K562 (cell line): ENCODE measurements at regions not wholly inside any gene's neighbourhood (a gene's known extent, or its start where the extent isn't known, plus 50 kb on each side); places are given as distances from the start of the nearest gene placed in this dataset.

Source experiments
- ATAC-seq: fragments of 200-7000 bp; cut with Tn5 transposase; 3 replicates; pipeline ENCODE4 v1.9.1; 2020; ENCODE audit warnings: moderate library complexity
- BruUV-seq: library from RNA; stranded (reverse); fragments of 400-500 nt; replicated peaks from 2 replicates; lab custom pipeline; 2021; lab: Mats Ljungman, UMichigan
- CTCF ChIA-PET: fragments of 300-600 bp; formaldehyde crosslinking; extraction: SDS; loops from one replicate; lab custom pipeline; 2021; ENCODE audit warnings: low intra/inter-chr PET ratio; lab: Yijun Ruan, JAX
- POLR2A ChIA-PET: fragments of 300-600, 350-650 bp; sonication (Branson Sonifier 250); formaldehyde crosslinking; extraction: SDS; loops from one replicate; lab custom pipeline; 2021; ENCODE audit warnings: antibody characterized with exemption, inconsistent platforms; lab: Yijun Ruan, JAX
- DNase-seq, 4 experiments: peaks; one replicate each; pipeline versions ENCODE4 v3.0.0 to v3.0.0-alpha.2; 2011 to 2018; ENCODE audit warnings: low spot score in 3 of 4, mixed read lengths in 3 of 4; ENCODE audit errors: extremely low read depth in 1 of 4
- FAIRE-seq: peaks from 2 replicates; lab custom pipeline; 2011; peaks lifted over from hg19 to GRCh38; lab: Jason Lieb, UNC
- H2AFZ ChIP-seq: 2 replicates; pipeline ENCODE4 v1.6.0; 2011; ENCODE audit warnings: low read depth, low read length, control low read depth, inconsistent platforms
- H3K27ac ChIP-seq: fragments of 200-600 bp; 3 replicates; pipeline ENCODE4 v1.8.0; 2011; ENCODE audit warnings: low read depth, mild to moderate bottlenecking, control low read depth, inconsistent platforms, low read length, moderate library complexity, mixed read lengths; ENCODE audit errors: extremely low read depth
- H3K27me3 ChIP-seq, 2 experiments: fragments of 300-600 bp in 1 of 2; 2 replicates in 1 of 2; 3 replicates in 1 of 2; pipeline versions ENCODE4 v1.6.0 to v1.8.0; 2011; ENCODE audit warnings: inconsistent platforms in 2 of 2, low read length in 2 of 2, mild to moderate bottlenecking in 1 of 2, mixed read lengths in 1 of 2, moderate library complexity in 1 of 2; ENCODE audit not compliant: control insufficient read depth in 2 of 2, insufficient read depth in 2 of 2
- H3K36me3 ChIP-seq: fragments of 300-600 bp; 3 replicates; pipeline ENCODE4 v1.8.0; 2011; ENCODE audit warnings: mild to moderate bottlenecking, low read length, inconsistent platforms; ENCODE audit not compliant: control insufficient read depth, insufficient read depth
- H3K4me1 ChIP-seq, 2 experiments: fragments of 200-600 bp in 1 of 2; replicated peaks in 1 of 2; 2 replicates in 1 of 2; 3 replicates in 1 of 2; pipeline versions ENCODE4 v1.5.1 to v1.8.0; 2011; ENCODE audit warnings: inconsistent platforms in 2 of 2, low read length in 2 of 2, mild to moderate bottlenecking in 1 of 2, mixed read lengths in 1 of 2, moderate library complexity in 1 of 2; ENCODE audit not compliant: control insufficient read depth in 2 of 2, insufficient read depth in 2 of 2
- H3K4me2 ChIP-seq: 2 replicates; pipeline ENCODE4 v1.6.1; 2011; ENCODE audit warnings: low read length, control low read depth, inconsistent platforms, mixed read lengths; ENCODE audit not compliant: insufficient read depth
- H3K4me3 ChIP-seq: fragments of 200-600 bp; sonication (generic), shearing (Covaris generic); 2 replicates; pipeline ENCODE4 v1.5.1; 2016; ENCODE audit warnings: control low read depth, inconsistent platforms
- H3K79me2 ChIP-seq: fragments of 200-600 bp; 3 replicates; pipeline ENCODE4 v1.8.0; 2011; ENCODE audit warnings: low read length, inconsistent platforms; ENCODE audit not compliant: control insufficient read depth, insufficient read depth
- H3K9ac ChIP-seq, 2 experiments: 2 replicates each; pipeline versions ENCODE4 v1.6.0 to v1.6.1; 2011; ENCODE audit warnings: low read depth in 2 of 2, low read length in 2 of 2, control low read depth in 1 of 2, inconsistent platforms in 1 of 2, mild to moderate bottlenecking in 1 of 2, mixed read lengths in 1 of 2; ENCODE audit not compliant: insufficient read depth in 1 of 2
- H3K9me1 ChIP-seq: one replicate; pipeline ENCODE4 v1.6.0; 2011; ENCODE audit warnings: inconsistent platforms, mild to moderate bottlenecking, low read length, moderate library complexity; ENCODE audit not compliant: control insufficient read depth, insufficient read depth
- H3K9me3 ChIP-seq: replicated peaks from 2 replicates; pipeline ENCODE4 v1.5.1; 2011; ENCODE audit warnings: low read depth, low read length, inconsistent platforms; ENCODE audit not compliant: control insufficient read depth, insufficient read depth
- H4K20me1 ChIP-seq: replicated peaks from 2 replicates; pipeline ENCODE4 v1.6.1; 2011; ENCODE audit warnings: low read length, inconsistent platforms, mixed read lengths; ENCODE audit not compliant: control insufficient read depth, insufficient read depth
- BRD9 ChIP-seq: fragments of 450-650 bp; IDR thresholded peaks from 2 replicates; pipeline ENCODE4 v1.6.1; 2018; ENCODE audit warnings: low read depth; ENCODE audit not compliant: partially characterized antibody
- CCNT2 ChIP-seq: IDR thresholded peaks from 2 replicates; pipeline ENCODE4 v1.6.1; 2011; ENCODE audit warnings: borderline replicate concordance, low read depth, mild to moderate bottlenecking, moderate library complexity, mixed read lengths, low read length; ENCODE audit not compliant: insufficient read length; ENCODE audit errors: extremely low read depth
- CEBPZ ChIP-seq: fragments of 150-350 bp; IDR thresholded peaks from 2 replicates; pipeline ENCODE4 v1.6.1; 2014; ENCODE audit warnings: low read depth, mild to moderate bottlenecking, low read length, borderline replicate concordance
- E2F3 ChIP-seq: fragments of 250-450 bp; sonication (Bioruptor Pico); IDR thresholded peaks from 2 replicates; pipeline ENCODE4 v1.4.0; 2020; ENCODE audit warnings: mild to moderate bottlenecking
- MCM3 ChIP-seq: fragments of 450-650 bp; IDR thresholded peaks from 2 replicates; pipeline ENCODE4 v1.6.1; 2016
- NBN ChIP-seq: fragments of 450-650 bp; IDR thresholded peaks from 2 replicates; pipeline ENCODE4 v1.6.1; 2016; ENCODE audit warnings: low read depth, mild to moderate bottlenecking
- SRSF1 ChIP-seq: fragments of 200-400 bp; formaldehyde crosslinking; IDR thresholded peaks from 2 replicates; pipeline ENCODE4 v1.6.1; 2017; ENCODE audit warnings: mild to moderate bottlenecking, low read depth, low read length, moderate library complexity
- TAF9B ChIP-seq: fragments of 450-650 bp; IDR thresholded peaks from 2 replicates; pipeline ENCODE4 v1.6.1; 2018; ENCODE audit warnings: mild to moderate bottlenecking; ENCODE audit not compliant: partially characterized antibody
- ZNF395 ChIP-seq: fragments of 200-800 bp; sonication (Bioruptor generic); IDR thresholded peaks from 2 replicates; pipeline ENCODE4 v1.6.1; 2017; ENCODE audit warnings: missing genetic modification characterization, missing compliant biosample characterization
- ZNF41 ChIP-seq: fragments of 250-450 bp; sonication (Bioruptor Pico); conservative IDR thresholded peaks from 2 replicates; pipeline ENCODE4 v1.4.0; 2020; ENCODE audit warnings: mild to moderate bottlenecking
- ZNF507 ChIP-seq: conservative IDR thresholded peaks from 2 replicates; pipeline ENCODE4 v1.6.1; 2017; ENCODE audit warnings: missing genetic modification characterization, missing compliant biosample characterization
- WGBS: fragments of 100-300 bp; shearing (Covaris generic); methylation state at CpG from one replicate; pipeline ENCODE4 v1.1.6; 2016; ENCODE audit warnings: low coverage, mixed read lengths; ENCODE audit not compliant: insufficient coverage; ENCODE audit errors: missing lambda C conversion rate; 5-methylcytosine and 5-hydroxymethylcytosine counted together
- in situ Hi-C: fragments of 300-500 bp; cut with MboI; formaldehyde crosslinking; loops from 4 replicates; pipeline ENCODE4 v1.15.0; 2018; ENCODE audit warnings: inconsistent platforms, mixed read lengths
- intact Hi-C: fragments of 100-400 bp; cut with micrococcal nuclease; formaldehyde crosslinking; loops from 2 replicates; pipeline ENCODE4 v1.14.2; 2022

- H3K36me3 ChIP-seq, result no peaks in the 10 kb centered on the region
- no peak overlapping the region for H3K4me2 ChIP-seq
- H3K4me1 ChIP-seq, result peaks cover 0 to 7% of the 10 kb centered on the region in 2 experiments; a peak in 1 of 5 replicates
- BruUV-seq, result no TSS peak
- POLR2A ChIA-PET, result interaction anchor here (0.7 to 1.1 kb wide), 2 partner anchors 18 to 30 kb away, joined by 3 read pairs; no protein-coding TSS in a partner anchor
- CTCF ChIA-PET, result no interaction called here
- H3K79me2 ChIP-seq, result no peaks in the 10 kb centered on the region
- H3K4me3 ChIP-seq, result no peak overlapping the region
- in situ Hi-C loops, result no loop called here
- no peak for DNase-seq
- 6% methylated on average over 2 of the region's 2 CpGs for WGBS
- no peak overlapping the region for H3K27ac ChIP-seq
- H2AFZ ChIP-seq, result no peak overlapping the region
- no peak overlapping the region for H3K9ac ChIP-seq
- peaks cover 0 to 12% of the 10 kb centered on the region in 2 experiments; a peak in 2 of 5 replicates for H3K27me3 ChIP-seq
- intact Hi-C loops, result no loop called here
- no peak for ATAC-seq
- H4K20me1 ChIP-seq, result no peaks in the 10 kb centered on the region
- H3K9me1 ChIP-seq, result no peaks in the 10 kb centered on the region
- no peak for FAIRE-seq
- H3K9me3 ChIP-seq, result no peaks in the 10 kb centered on the region
- TF ChIP-seq ZNF395 (CRISPR knock-in tag) (no peak), MCM3 (no peak), CEBPZ (no peak), CCNT2 (no peak), E2F3 (no peak), ZNF41 (CRISPR knock-in tag) (no peak), NBN (no peak), SRSF1 (no peak), TAF9B (no peak), BRD9 (no peak), ZNF507 (tag) (no peak)
Measured at GRCh38 chr15:87727073-87727472, 529.5 kb downstream of the NTRK3 start.
